HEK293T (cell line): ENCODE measurements at regions not wholly inside any gene's neighbourhood (a gene's known extent, or its start where the extent isn't known, plus 50 kb on each side); places are given as distances from the start of the nearest gene placed in this dataset.
"Not testable (repeated sequence)": the region's sequence is repeated elsewhere in the genome, so short reads cannot be mapped to it uniquely, and the experiment has no call there.

Source experiments
- BHLHE40 ChIP-seq: fragments of 450-650 bp; IDR thresholded peaks from 2 replicates; pipeline ENCODE4 v1.6.1; 2016; ENCODE audit warnings: mild to moderate bottlenecking, moderate library complexity, borderline replicate concordance
- FOXM1 ChIP-seq: fragments of 450-650 bp; IDR thresholded peaks from 2 replicates; pipeline ENCODE4 v1.6.1; 2017; ENCODE audit warnings: mild to moderate bottlenecking, borderline replicate concordance
- ZNF384 ChIP-seq: fragments of 450-650 bp; IDR thresholded peaks from 2 replicates; pipeline ENCODE4 v1.6.1; 2016

- TF ChIP-seq BHLHE40, ZNF384, FOXM1: not testable (repeated sequence)
Measured at GRCh38 chr2:87334888-87335287, 313.2 kb upstream of the PLGLB1 start.
